ENCODE measurements at regions not wholly inside any gene's neighbourhood (a gene's known extent, or its start where the extent isn't known, plus 50 kb on each side); places are given as distances from the start of the nearest gene placed in this dataset.

- Histone ChIP-seq H3K4me1 (ENCODE audit: control insufficient read depth in 2 of 2, insufficient read depth in 1 of 2, low read depth in 1 of 2, low read length in 2 of 2) (no peaks in the 10 kb centered on the region), H3K9me3 (replicated peaks in 1 of 2; ENCODE audit: control insufficient read depth in 2 of 2, insufficient read depth in 1 of 2, low read depth in 1 of 2, low read length in 2 of 2) (peaks cover 0 to 2% of the 10 kb centered on the region in 2 donors), H2BK120ac (ENCODE audit: low read depth, low read length) (no peak overlapping the region), H3K27me3 (ENCODE audit: control insufficient read depth in 3 of 3, insufficient read depth in 3 of 3, low read depth in 1 of 3, low read length in 3 of 3) (peaks cover 0 to 2% (median 0%) of the 10 kb centered on the region in 3 experiments), H2BK5ac (ENCODE audit: low read length) (no peak overlapping the region), H3K27ac (replicated peaks; ENCODE audit: low read length) (no peak overlapping the region), H3K18ac (ENCODE audit: low read length) (peak overlapping the region; percentile 11), H2BK12ac (ENCODE audit: low read length) (no peak overlapping the region), H3K9ac (ENCODE audit: low read depth, low read length, poor library complexity) (no peak overlapping the region), H3K23ac (ENCODE audit: low read depth, low read length, poor library complexity) (no peak overlapping the region), H4K91ac (ENCODE audit: low read depth, low read length, poor library complexity) (no peak overlapping the region), H2AK5ac (ENCODE audit: low read depth, low read length) (peak overlapping the region; percentile 29), H3K4me2 (ENCODE audit: insufficient read depth, low read length, poor library complexity, severe bottlenecking) (no peak overlapping the region), H3K79me1 (ENCODE audit: low read depth, low read length) (no peaks in the 10 kb centered on the region), H3K36me3 (replicated peaks in 1 of 2; ENCODE audit: control insufficient read depth in 2 of 2, insufficient read depth in 2 of 2, low read length in 2 of 2) (no peaks in the 10 kb centered on the region), H3K14ac (ENCODE audit: low read length) (peak overlapping the region; percentile 47), H3K4me3 (ENCODE audit: low read length in 2 of 2) (no peak overlapping the region), H4K8ac (ENCODE audit: low read depth, low read length) (no peak overlapping the region), H3K4ac (ENCODE audit: low read length) (no peak overlapping the region), H2BK15ac (ENCODE audit: low read length) (no peak overlapping the region), H2AFZ (ENCODE audit: low read length) (no peak overlapping the region)
- no peak for DNase-seq (ENCODE audit: low spot score)
- WGBS, 2 donors (ENCODE audit: extremely low coverage in 2 of 2, insufficient read length in 2 of 2, insufficient replicate concordance in 1 of 2), result no CpG with 5 or more reads among the region's 14 CpGs
Measured at GRCh38 chr20:17843246-17844132, 125.1 kb downstream of the SNX5 start.

DNA sequence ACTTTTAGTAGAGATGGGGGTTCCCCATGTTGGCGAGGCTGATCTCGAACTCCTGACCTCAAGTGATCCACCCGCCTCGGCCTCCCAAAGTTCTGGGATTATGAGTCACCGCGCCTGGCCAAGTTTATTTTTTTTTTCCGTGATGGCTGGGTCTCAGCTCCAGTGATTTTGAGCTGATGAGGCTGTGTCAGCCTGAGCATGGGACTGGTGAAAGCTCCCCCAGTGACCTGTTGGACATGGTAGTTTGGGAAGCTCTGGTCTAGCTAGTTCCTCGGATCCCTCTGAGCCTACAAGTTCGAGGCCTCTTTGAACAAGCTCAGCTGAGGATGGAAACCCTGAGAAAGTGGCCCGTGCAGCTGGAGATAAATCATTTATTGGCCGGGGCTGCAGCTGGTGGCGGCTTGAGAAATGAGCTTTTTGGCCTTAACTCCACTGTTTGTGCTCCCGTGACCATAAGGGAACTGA is 126.8 kb downstream of the SNX5 start:
- Histone ChIP-seq H2BK5ac (ENCODE audit: low read length) (no peak overlapping the region), H3K9me3 (replicated peaks in 1 of 2; ENCODE audit: control insufficient read depth in 2 of 2, insufficient read depth in 1 of 2, low read depth in 1 of 2, low read length in 2 of 2) (peaks cover 0 to 2% of the 10 kb centered on the region in 2 donors), H2BK12ac (ENCODE audit: low read length) (no peak overlapping the region), H2BK120ac (ENCODE audit: low read depth, low read length) (no peak overlapping the region), H3K4me1 (ENCODE audit: control insufficient read depth in 2 of 2, insufficient read depth in 1 of 2, low read depth in 1 of 2, low read length in 2 of 2) (peaks cover 0 to 5% of the 10 kb centered on the region in 2 donors), H4K91ac (ENCODE audit: low read depth, low read length, poor library complexity) (no peak overlapping the region), H2AFZ (ENCODE audit: low read length) (no peak overlapping the region), H3K9ac (ENCODE audit: low read depth, low read length, poor library complexity) (no peak overlapping the region), H3K4me3 (ENCODE audit: low read length in 2 of 2) (no peak overlapping the region), H3K18ac (ENCODE audit: low read length) (no peak overlapping the region), H4K8ac (ENCODE audit: low read depth, low read length) (no peak overlapping the region), H3K23ac (ENCODE audit: low read depth, low read length, poor library complexity) (no peak overlapping the region), H2AK5ac (ENCODE audit: low read depth, low read length) (no peak overlapping the region), H3K79me1 (ENCODE audit: low read depth, low read length) (no peaks in the 10 kb centered on the region), H2BK15ac (ENCODE audit: low read length) (no peak overlapping the region), H3K4ac (ENCODE audit: low read length) (no peak overlapping the region), H3K4me2 (ENCODE audit: insufficient read depth, low read length, poor library complexity, severe bottlenecking) (no peak overlapping the region), H3K36me3 (replicated peaks in 1 of 2; ENCODE audit: control insufficient read depth in 2 of 2, insufficient read depth in 2 of 2, low read length in 2 of 2) (no peaks in the 10 kb centered on the region), H3K14ac (ENCODE audit: low read length) (no peak overlapping the region), H3K27me3 (ENCODE audit: control insufficient read depth in 3 of 3, insufficient read depth in 3 of 3, low read depth in 1 of 3, low read length in 3 of 3) (peaks cover 0 to 3% (median 0%) of the 10 kb centered on the region in 3 experiments), H3K27ac (replicated peaks; ENCODE audit: low read length) (no peak overlapping the region)
- no peak for DNase-seq (ENCODE audit: low spot score)
- WGBS, 2 donors (ENCODE audit: extremely low coverage in 2 of 2, insufficient read length in 2 of 2, insufficient replicate concordance in 1 of 2), result no CpG with 5 or more reads among the region's 13 CpGs

GRCh38 chr20:17840423-17840822 is 128.2 kb downstream of the SNX5 start:
- no peak overlapping the region for H2BK15ac ChIP-seq (ENCODE audit: low read length)
- no peak overlapping the region for H3K18ac ChIP-seq (ENCODE audit: low read length)
- no peak overlapping the region for H3K9ac ChIP-seq (ENCODE audit: low read depth, low read length, poor library complexity)
- H2BK120ac ChIP-seq (ENCODE audit: low read depth, low read length), result no peak overlapping the region
- no peak overlapping the region for H4K91ac ChIP-seq (ENCODE audit: low read depth, low read length, poor library complexity)
- H3K27ac ChIP-seq (replicated peaks; ENCODE audit: low read length), result no peak overlapping the region
- no peaks in the 10 kb centered on the region for H3K36me3 ChIP-seq (replicated peaks in 1 of 2; ENCODE audit: control insufficient read depth in 2 of 2, insufficient read depth in 2 of 2, low read length in 2 of 2)
- H2AFZ ChIP-seq (ENCODE audit: low read length), result no peak overlapping the region
- H3K27me3 ChIP-seq (ENCODE audit: control insufficient read depth in 3 of 3, insufficient read depth in 3 of 3, low read depth in 1 of 3, low read length in 3 of 3), result peaks cover 0 to 3% (median 0%) of the 10 kb centered on the region in 3 experiments
- no CpG with 5 or more reads among the region's 5 CpGs for WGBS, 2 donors (ENCODE audit: extremely low coverage in 2 of 2, insufficient read length in 2 of 2, insufficient replicate concordance in 1 of 2)
- H3K23ac ChIP-seq (ENCODE audit: low read depth, low read length, poor library complexity), result no peak overlapping the region
- DNase-seq (ENCODE audit: low spot score), result no peak
- H3K4me3 ChIP-seq (ENCODE audit: low read length in 2 of 2), result no peak overlapping the region
- no peak overlapping the region for H2BK12ac ChIP-seq (ENCODE audit: low read length)
- peaks cover 0 to 12% of the 10 kb centered on the region in 2 donors for H3K4me1 ChIP-seq (ENCODE audit: control insufficient read depth in 2 of 2, insufficient read depth in 1 of 2, low read depth in 1 of 2, low read length in 2 of 2)
- no peak overlapping the region for H3K14ac ChIP-seq (ENCODE audit: low read length)
- no peaks in the 10 kb centered on the region for H3K79me1 ChIP-seq (ENCODE audit: low read depth, low read length)
- H3K4ac ChIP-seq (ENCODE audit: low read length), result no peak overlapping the region
- no peak overlapping the region for H4K8ac ChIP-seq (ENCODE audit: low read depth, low read length)
- no peak overlapping the region for H3K4me2 ChIP-seq (ENCODE audit: insufficient read depth, low read length, poor library complexity, severe bottlenecking)
- no peak overlapping the region for H2AK5ac ChIP-seq (ENCODE audit: low read depth, low read length)
- peaks cover 0 to 2% of the 10 kb centered on the region in 2 donors for H3K9me3 ChIP-seq (replicated peaks in 1 of 2; ENCODE audit: control insufficient read depth in 2 of 2, insufficient read depth in 1 of 2, low read depth in 1 of 2, low read length in 2 of 2)
- H2BK5ac ChIP-seq (ENCODE audit: low read length), result no peak overlapping the region

DNA sequence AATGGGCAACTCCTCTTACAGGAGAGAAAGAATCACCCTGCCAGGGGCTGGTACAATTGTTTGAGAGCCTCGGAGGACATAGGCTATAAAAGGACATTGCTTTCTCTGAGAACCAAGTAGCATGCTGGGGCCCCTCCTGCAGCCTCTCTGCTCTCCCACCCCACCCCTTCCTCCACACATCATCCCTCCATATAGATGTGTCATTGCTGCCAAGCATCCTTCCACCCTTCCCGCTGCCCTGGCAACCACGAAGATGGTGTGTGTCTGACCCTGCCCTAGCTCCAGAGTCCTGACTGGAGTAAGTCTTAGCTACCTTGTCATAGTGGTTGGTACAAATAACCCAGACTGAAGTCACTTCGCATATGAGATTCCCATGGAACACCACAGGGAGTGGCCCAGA is 129.7 kb downstream of the SNX5 start:
- H3K14ac ChIP-seq (ENCODE audit: low read length), result no peak overlapping the region
- no peak overlapping the region for H2AK5ac ChIP-seq (ENCODE audit: low read depth, low read length)
- H4K91ac ChIP-seq (ENCODE audit: low read depth, low read length, poor library complexity), result no peak overlapping the region
- DNase-seq (ENCODE audit: low spot score), result no peak
- H3K23ac ChIP-seq (ENCODE audit: low read depth, low read length, poor library complexity), result no peak overlapping the region
- no peak overlapping the region for H3K4ac ChIP-seq (ENCODE audit: low read length)
- H3K9ac ChIP-seq (ENCODE audit: low read depth, low read length, poor library complexity), result no peak overlapping the region
- H3K4me1 ChIP-seq (ENCODE audit: control insufficient read depth in 2 of 2, insufficient read depth in 1 of 2, low read depth in 1 of 2, low read length in 2 of 2), result peaks cover 0 to 12% of the 10 kb centered on the region in 2 donors
- H4K8ac ChIP-seq (ENCODE audit: low read depth, low read length), result no peak overlapping the region
- H3K9me3 ChIP-seq (replicated peaks in 1 of 2; ENCODE audit: control insufficient read depth in 2 of 2, insufficient read depth in 1 of 2, low read depth in 1 of 2, low read length in 2 of 2), result peaks cover 0 to 1% of the 10 kb centered on the region in 2 donors
- no peak overlapping the region for H2AFZ ChIP-seq (ENCODE audit: low read length)
- H2BK5ac ChIP-seq (ENCODE audit: low read length), result no peak overlapping the region
- no peak overlapping the region for H2BK12ac ChIP-seq (ENCODE audit: low read length)
- peaks cover 0 to 3% (median 0%) of the 10 kb centered on the region in 3 experiments for H3K27me3 ChIP-seq (ENCODE audit: control insufficient read depth in 3 of 3, insufficient read depth in 3 of 3, low read depth in 1 of 3, low read length in 3 of 3)
- H3K36me3 ChIP-seq (replicated peaks in 1 of 2; ENCODE audit: control insufficient read depth in 2 of 2, insufficient read depth in 2 of 2, low read length in 2 of 2), result no peaks in the 10 kb centered on the region
- no peak overlapping the region for H3K27ac ChIP-seq (replicated peaks; ENCODE audit: low read length)
- H3K18ac ChIP-seq (ENCODE audit: low read length), result no peak overlapping the region
- H2BK15ac ChIP-seq (ENCODE audit: low read length), result no peak overlapping the region
- no peak overlapping the region for H2BK120ac ChIP-seq (ENCODE audit: low read depth, low read length)
- WGBS, 2 donors (ENCODE audit: extremely low coverage in 2 of 2, insufficient read length in 2 of 2, insufficient replicate concordance in 1 of 2), result no CpG with 5 or more reads among the region's 4 CpGs
- H3K79me1 ChIP-seq (ENCODE audit: low read depth, low read length), result no peaks in the 10 kb centered on the region
- H3K4me2 ChIP-seq (ENCODE audit: insufficient read depth, low read length, poor library complexity, severe bottlenecking), result no peak overlapping the region
- H3K4me3 ChIP-seq (ENCODE audit: low read length in 2 of 2), result no peak overlapping the region

Measured in neuronal stem cell (in vitro differentiated cells).